Esophagus muscularis mucosa (tissue), 4 donors: ENCODE measurements at regions not wholly inside any gene's neighbourhood (a gene's known extent, or its start where the extent isn't known, plus 50 kb on each side); places are given as distances from the start of the nearest gene placed in this dataset.

Experiments used
- CTCF ChIP-seq, 3 experiments: fragments of 200-600 bp in 2 of 3; fragments of 450-650 bp in 1 of 3; sonication (generic) in 2 of 3; IDR thresholded peaks; one replicate each; pipeline ENCODE4 v1.5.1; 2017 to 2019; ENCODE audit warnings: antibody characterized with exemption in 3 of 3, mild to moderate bottlenecking in 2 of 3, moderate library complexity in 1 of 3
- EP300 ChIP-seq: sonication (generic); formaldehyde crosslinking; IDR thresholded peaks from one replicate; pipeline ENCODE4 v1.6.1; 2017; ENCODE audit warnings: antibody characterized with exemption
- POLR2A ChIP-seq: fragments of 450-650 bp; IDR thresholded peaks from one replicate; pipeline ENCODE4 v1.6.1; 2017; ENCODE audit warnings: antibody characterized with exemption, moderate library complexity, mild to moderate bottlenecking, low read depth
- POLR2AphosphoS5 ChIP-seq, 2 donors: sonication (generic); formaldehyde crosslinking; IDR thresholded peaks; one replicate each; pipeline ENCODE4 v1.6.1; 2017; ENCODE audit warnings: antibody characterized with exemption in 2 of 2

DNA sequence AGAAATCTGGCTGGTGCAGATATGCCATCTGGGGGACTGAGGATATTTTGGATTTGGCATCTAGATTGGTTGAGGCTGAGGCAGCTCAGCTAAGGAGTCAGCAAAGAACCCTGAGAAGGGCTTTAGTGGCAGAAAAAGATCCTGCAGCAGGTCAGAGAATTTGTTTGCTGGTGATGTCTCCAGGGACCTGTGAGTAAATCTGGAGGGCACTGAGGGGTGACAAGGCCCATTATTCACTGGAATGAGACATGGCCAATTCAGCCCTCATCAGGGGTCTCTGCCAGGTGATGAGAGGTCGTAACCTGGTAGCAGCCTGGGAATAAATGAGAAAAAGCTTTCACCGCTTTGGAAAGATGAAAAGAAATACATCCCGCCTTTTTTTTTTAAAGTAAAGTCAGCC, 118.3 kb upstream of the FBXL4 start:
- no peak for TF ChIP-seq POLR2A
- TF ChIP-seq CTCF (IDR thresholded peaks at IDR 0.05): no peak
- no peak for TF ChIP-seq POLR2AphosphoS5 (IDR thresholded peaks at IDR 0.05)
- no peak for TF ChIP-seq EP300
